SU-DHL-6 (cell line): ENCODE measurements at regions not wholly inside any gene's neighbourhood (a gene's known extent, or its start where the extent isn't known, plus 50 kb on each side); places are given as distances from the start of the nearest gene placed in this dataset.
"Not testable (repeated sequence)": the region's sequence is repeated elsewhere in the genome, so short reads cannot be mapped to it uniquely, and the experiment has no call there.

Source experiments
- H2AFZ ChIP-seq: fragments of 200-600 bp; sonication (generic); 2 replicates; pipeline ENCODE4 v1.6.1; 2014; ENCODE audit warnings: low read depth, mild to moderate bottlenecking, moderate library complexity, mixed read lengths, antibody characterized with exemption, low read length; ENCODE audit not compliant: severe bottlenecking
- H3F3A ChIP-seq: fragments of 200-600 bp; shearing (Covaris generic); 2 replicates; pipeline ENCODE4 v1.6.0; 2016; ENCODE audit warnings: antibody characterized with exemption, mild to moderate bottlenecking; ENCODE audit not compliant: insufficient read depth
- H3K27ac ChIP-seq: fragments of 200-600 bp; sonication (generic); 2 replicates; pipeline ENCODE4 v1.5.1; 2016; ENCODE audit warnings: low read depth, mild to moderate bottlenecking, low read length, moderate library complexity, mixed read lengths
- H3K27me3 ChIP-seq: fragments of 200-600 bp; sonication (generic), shearing (Covaris generic); 2 replicates; pipeline ENCODE4 v1.6.0; 2014; ENCODE audit warnings: mild to moderate bottlenecking, low read length
- H3K36me3 ChIP-seq: fragments of 200-600 bp; sonication (generic); 2 replicates; pipeline ENCODE4 v1.6.1; 2014; ENCODE audit warnings: mild to moderate bottlenecking, low read length, mixed read lengths
- H3K4me2 ChIP-seq: fragments of 300-600, 200-600 bp; shearing (Covaris generic), sonication (generic); 2 replicates; pipeline ENCODE4 v1.6.0; 2014; ENCODE audit warnings: low read length, low read depth, mild to moderate bottlenecking; ENCODE audit not compliant: poor library complexity, severe bottlenecking
- H3K4me3 ChIP-seq: fragments of 200-600 bp; sonication (generic); 2 replicates; pipeline ENCODE4 v1.5.1; 2014; ENCODE audit warnings: antibody characterized with exemption, low read length, mild to moderate bottlenecking, mixed read lengths; ENCODE audit not compliant: insufficient read depth, poor library complexity, severe bottlenecking
- H3K79me2 ChIP-seq: fragments of 200-600 bp; sonication (generic); 2 replicates; pipeline ENCODE4 v1.6.1; 2014; ENCODE audit warnings: mild to moderate bottlenecking, low read length, moderate library complexity; ENCODE audit not compliant: insufficient read depth
- H3K9ac ChIP-seq: fragments of 200-600 bp; sonication (generic); 2 replicates; pipeline ENCODE4 v1.7.0; 2014; ENCODE audit warnings: mild to moderate bottlenecking, low read length
- H3K9me2 ChIP-seq: fragments of 200-600 bp; sonication (generic); replicated peaks from 2 replicates; pipeline ENCODE4 v1.6.1; 2014; ENCODE audit warnings: low read length; ENCODE audit not compliant: insufficient read depth
- H3K9me3 ChIP-seq: fragments of 200-600 bp; sonication (generic); 2 replicates; pipeline ENCODE4 v1.6.1; 2014; ENCODE audit warnings: low read length, mixed read lengths; ENCODE audit not compliant: insufficient read depth
- H4K20me1 ChIP-seq: fragments of 200-600 bp; sonication (generic); 2 replicates; pipeline ENCODE4 v1.6.1; 2014; ENCODE audit warnings: low read depth, mild to moderate bottlenecking, antibody characterized with exemption, low read length, moderate library complexity, mixed read lengths
- EZH2phosphoT487 ChIP-seq: fragments of 200-600 bp; sonication (generic), shearing (Covaris generic); conservative IDR thresholded peaks from 2 replicates; pipeline ENCODE4 v1.6.1; 2018; ENCODE audit warnings: mild to moderate bottlenecking, antibody characterized with exemption, low read length, moderate library complexity, mixed read lengths
- TF ChIP-seq, protein P1 (sequence below): fragments of 200-600 bp; sonication (generic); IDR thresholded peaks from one replicate; pipeline ENCODE4 v1.5.1; 2017; ENCODE audit warnings: antibody characterized with exemption, mild to moderate bottlenecking, low read length, moderate library complexity; ENCODE audit not compliant: insufficient read depth, poor library complexity, severe bottlenecking

- H3K36me3 ChIP-seq, result no peaks in the 10 kb centered on the region
- no peaks in the 10 kb centered on the region for H3K27me3 ChIP-seq
- no peaks in the 10 kb centered on the region for H3K9me2 ChIP-seq
- H3K4me3 ChIP-seq, result no peak overlapping the region
- no peak overlapping the region for H2AFZ ChIP-seq
- no peaks in the 10 kb centered on the region for H3K79me2 ChIP-seq
- H3F3A ChIP-seq, result no peaks in the 10 kb centered on the region
- H3K4me2 ChIP-seq, result no peak overlapping the region
- H3K9ac ChIP-seq, result no peak overlapping the region
- H4K20me1 ChIP-seq, result no peaks in the 10 kb centered on the region
- H3K9me3 ChIP-seq, result no peaks in the 10 kb centered on the region
- no peak for TF ChIP-seq EZH2phosphoT487
- TF ChIP-seq, protein P1, sequence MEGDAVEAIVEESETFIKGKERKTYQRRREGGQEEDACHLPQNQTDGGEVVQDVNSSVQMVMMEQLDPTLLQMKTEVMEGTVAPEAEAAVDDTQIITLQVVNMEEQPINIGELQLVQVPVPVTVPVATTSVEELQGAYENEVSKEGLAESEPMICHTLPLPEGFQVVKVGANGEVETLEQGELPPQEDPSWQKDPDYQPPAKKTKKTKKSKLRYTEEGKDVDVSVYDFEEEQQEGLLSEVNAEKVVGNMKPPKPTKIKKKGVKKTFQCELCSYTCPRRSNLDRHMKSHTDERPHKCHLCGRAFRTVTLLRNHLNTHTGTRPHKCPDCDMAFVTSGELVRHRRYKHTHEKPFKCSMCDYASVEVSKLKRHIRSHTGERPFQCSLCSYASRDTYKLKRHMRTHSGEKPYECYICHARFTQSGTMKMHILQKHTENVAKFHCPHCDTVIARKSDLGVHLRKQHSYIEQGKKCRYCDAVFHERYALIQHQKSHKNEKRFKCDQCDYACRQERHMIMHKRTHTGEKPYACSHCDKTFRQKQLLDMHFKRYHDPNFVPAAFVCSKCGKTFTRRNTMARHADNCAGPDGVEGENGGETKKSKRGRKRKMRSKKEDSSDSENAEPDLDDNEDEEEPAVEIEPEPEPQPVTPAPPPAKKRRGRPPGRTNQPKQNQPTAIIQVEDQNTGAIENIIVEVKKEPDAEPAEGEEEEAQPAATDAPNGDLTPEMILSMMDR, result no peak
- no peak overlapping the region for H3K27ac ChIP-seq
Observed at GRCh38 chr6:27592481-27593199, 119.7 kb upstream of the ZNF184 start.

DNA sequence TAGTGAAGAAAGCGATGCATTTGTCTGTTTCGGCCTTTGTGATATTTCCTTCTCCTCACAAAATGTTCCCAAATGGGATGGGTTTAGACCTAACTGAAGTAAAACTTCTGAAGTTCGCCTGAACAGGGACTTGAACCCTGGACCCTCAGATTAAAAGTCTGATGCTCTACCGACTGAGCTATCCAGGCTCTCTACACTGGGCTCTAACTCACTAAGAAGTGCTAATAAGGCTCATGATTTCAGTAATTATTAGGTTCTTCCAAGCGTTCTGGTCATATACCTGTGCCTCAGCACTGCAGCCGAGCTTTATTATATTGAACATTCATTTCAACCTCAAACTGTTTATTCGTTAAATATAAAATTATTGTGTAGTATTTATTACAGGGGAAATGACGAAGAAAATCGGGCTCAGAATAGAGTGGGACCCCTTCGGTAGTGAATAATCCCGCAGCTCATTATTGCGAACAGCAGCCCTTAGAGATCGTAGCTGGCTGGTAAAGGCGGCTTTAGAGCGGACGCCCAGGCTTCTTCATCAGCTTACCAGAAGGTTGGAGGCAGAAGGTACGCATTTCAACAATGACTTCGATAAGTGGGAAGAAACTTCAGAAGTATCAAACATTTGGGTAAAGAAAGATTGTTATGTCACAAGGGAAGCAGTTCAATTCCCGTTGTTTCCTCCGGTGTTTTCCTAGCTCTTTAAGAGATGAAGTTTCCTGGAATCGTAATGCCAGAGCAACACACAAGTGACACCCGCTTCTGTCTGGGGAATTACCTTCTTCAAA lies 119.0 kb upstream of the ZNF184 start:
- Histone ChIP-seq H3K27ac (no peak overlapping the region), H4K20me1 (no peaks in the 10 kb centered on the region), H3K79me2 (no peaks in the 10 kb centered on the region), H3K9me3 (no peaks in the 10 kb centered on the region), H2AFZ (no peak overlapping the region), H3K36me3 (no peaks in the 10 kb centered on the region), H3K4me3 (no peak overlapping the region), H3F3A (no peaks in the 10 kb centered on the region), H3K27me3 (no peaks in the 10 kb centered on the region), H3K9me2 (no peaks in the 10 kb centered on the region), H3K9ac (no peak overlapping the region), H3K4me2 (no peak overlapping the region)
- TF ChIP-seq EZH2phosphoT487, result no peak
- TF ChIP-seq, protein P1, result no peak

DNA sequence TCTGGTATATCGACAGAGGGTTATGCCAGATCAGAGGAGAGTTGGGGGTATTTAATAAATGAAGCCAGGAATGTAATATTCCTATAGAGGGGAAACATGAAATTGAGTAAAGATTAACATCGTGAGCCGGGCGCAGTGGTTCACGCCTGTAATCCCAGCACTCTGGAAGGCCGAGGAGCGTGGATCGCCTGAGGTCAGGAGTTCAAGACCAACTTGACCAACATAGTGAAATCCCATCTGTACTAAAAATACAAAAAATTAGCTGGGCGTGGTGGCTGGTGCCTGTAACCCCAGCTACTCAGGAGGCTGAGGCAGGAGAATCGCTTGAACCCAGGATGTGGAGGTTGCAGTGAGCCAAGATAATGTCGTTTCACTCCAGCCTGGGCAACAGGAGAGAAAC lies 112.4 kb upstream of the ZNF184 start:
- H2AFZ ChIP-seq, H3K27ac ChIP-seq, H3K79me2 ChIP-seq, H3K27me3 ChIP-seq, H3K4me3 ChIP-seq, H3K9me3 ChIP-seq, H3F3A ChIP-seq, H4K20me1 ChIP-seq, H3K9me2 ChIP-seq, H3K36me3 ChIP-seq, H3K4me2 ChIP-seq, H3K9ac ChIP-seq: not testable (repeated sequence)

GRCh38 chr6:27584326-27584725 lies 111.4 kb upstream of the ZNF184 start:
- Histone ChIP-seq H3K4me3 (no peak overlapping the region), H3K9ac (no peak overlapping the region), H3K9me2 (no peaks in the 10 kb centered on the region), H3K4me2 (no peak overlapping the region), H3K27me3 (no peaks in the 10 kb centered on the region), H4K20me1 (no peaks in the 10 kb centered on the region), H3K79me2 (no peaks in the 10 kb centered on the region), H3F3A (no peaks in the 10 kb centered on the region), H3K9me3 (no peaks in the 10 kb centered on the region), H2AFZ (no peak overlapping the region), H3K27ac (no peak overlapping the region), H3K36me3 (no peaks in the 10 kb centered on the region)
- TF ChIP-seq, protein P1, result no peak
- TF ChIP-seq EZH2phosphoT487, result no peak
